ENCODE measurements at regions not wholly inside any gene's neighbourhood (a gene's known extent, or its start where the extent isn't known, plus 50 kb on each side); places are given as distances from the start of the nearest gene placed in this dataset.
A peak's percentile ranks its signal among the peaks of the same experiment; 100 is the strongest.

- DNase-seq = no peak
These were observed 153.8 kb upstream of the VASH1 start for GRCh38 chr14:76607510-76607909.

GRCh38 chr14:76612654-76613053 is 148.6 kb upstream of the VASH1 start:
- no peak for DNase-seq

- no peak for DNase-seq
These were observed 147.7 kb upstream of the VASH1 start for GRCh38 chr14:76613616-76614015.

- no peak for DNase-seq
These were observed 145.9 kb upstream of the VASH1 start for GRCh38 chr14:76615331-76615730.

GRCh38 chr14:76617440-76617839 is 143.8 kb upstream of the VASH1 start:
- DNase-seq = no peak

- no peak for DNase-seq
These were observed 124.7 kb upstream of the VASH1 start for GRCh38 chr14:76636602-76637001.

GRCh38 chr14:76638841-76639240 is 122.4 kb upstream of the VASH1 start:
- DNase-seq = no peak

GRCh38 chr14:76639606-76640229 is 121.5 kb upstream of the VASH1 start:
- no peak for DNase-seq

GRCh38 chr14:76640923-76641395 is 120.3 kb upstream of the VASH1 start:
- no peak for DNase-seq

- DNase-seq = no peak
These were observed 119.7 kb upstream of the VASH1 start for GRCh38 chr14:76641541-76641940.

- no peak for DNase-seq
These were observed 117.4 kb upstream of the VASH1 start for GRCh38 chr14:76643887-76644286.

- peak; percentile 31 for DNase-seq
These were observed 116.3 kb upstream of the VASH1 start for GRCh38 chr14:76644855-76645518.

- peak; percentile 62 for DNase-seq
These were observed 113.5 kb upstream of the VASH1 start for GRCh38 chr14:76647697-76648298.

- DNase-seq = no peak
These were observed 109.7 kb upstream of the VASH1 start for GRCh38 chr14:76651410-76652055.

- DNase-seq = no peak
These were observed 107.2 kb upstream of the VASH1 start for GRCh38 chr14:76653875-76654572.

- no peak for DNase-seq
These were observed 106.6 kb upstream of the VASH1 start for GRCh38 chr14:76654573-76655108.

- no peak for DNase-seq
These were observed 105.9 kb upstream of the VASH1 start for GRCh38 chr14:76655331-76655730.

- DNase-seq = no peak
These were observed 104.7 kb upstream of the VASH1 start for GRCh38 chr14:76656592-76656991.

GRCh38 chr14:76657404-76657803 is 103.9 kb upstream of the VASH1 start:
- DNase-seq = no peak

GRCh38 chr14:76657846-76658245 is 103.4 kb upstream of the VASH1 start:
- DNase-seq = no peak

- no peak for DNase-seq
These were observed 98.7 kb upstream of the VASH1 start for GRCh38 chr14:76662580-76662979.

GRCh38 chr14:76664790-76665189 is 96.5 kb upstream of the VASH1 start:
- DNase-seq = no peak

GRCh38 chr14:76666746-76667145 is 94.5 kb upstream of the VASH1 start:
- DNase-seq = no peak

All from NCI-H2227 treated with DMSO at 0.1 percent for 48 hours (cell line).